ENCODE measurements at regions not wholly inside any gene's neighbourhood (a gene's known extent, or its start where the extent isn't known, plus 50 kb on each side); places are given as distances from the start of the nearest gene placed in this dataset.

- Mint-ChIP-seq H3K4me3 (no peak overlapping the region), H3K27me3 (ENCODE audit: insufficient read depth, low read depth, poor library complexity) (no peaks in the 10 kb centered on the region), H3K4me1 (peaks cover 5% of the 10 kb centered on the region; the same call in 2 of the 3 replicates), H3K36me3 (ENCODE audit: low read depth) (no peaks in the 10 kb centered on the region), H3K27ac (no peak overlapping the region), H3K9me3 (no peaks in the 10 kb centered on the region; the same call in 2 of the 3 replicates)
- H2AFZ ChIP-seq: no peak overlapping the region
- no peak overlapping the region for H3K4me3 ChIP-seq
- no peaks in the 10 kb centered on the region for H3K4me1 ChIP-seq (ENCODE audit: insufficient read depth)
- H3K36me3 ChIP-seq (ENCODE audit: insufficient read depth): no peaks in the 10 kb centered on the region
- DNase-seq (ENCODE audit: low spot score) (no peak), ATAC-seq (no peak)
- H3K27me3 ChIP-seq (ENCODE audit: insufficient read depth): no peaks in the 10 kb centered on the region
- no peak overlapping the region for H3K27ac ChIP-seq (ENCODE audit: low read depth)
- no peaks in the 10 kb centered on the region for H3K9me2 ChIP-seq (ENCODE audit: insufficient read depth)
- H4K20me1 ChIP-seq (replicated peaks; ENCODE audit: insufficient read depth): no peaks in the 10 kb centered on the region
- no peaks in the 10 kb centered on the region for H3K79me2 ChIP-seq (replicated peaks; ENCODE audit: insufficient read depth)
- no peaks in the 10 kb centered on the region for H3F3A ChIP-seq (replicated peaks; ENCODE audit: low read depth)
- no peak overlapping the region for H3K4me2 ChIP-seq
- TF ChIP-seq ZNF331 (CRISPR knock-in tag; IDR thresholded peaks at IDR 0.05; ENCODE audit: low read depth) (no peak), EZH2phosphoT487 (IDR thresholded peaks at IDR 0.05; ENCODE audit: unreplicated experiment) (no peak), CREB1 (CRISPR knock-in tag; IDR thresholded peaks at IDR 0.05; ENCODE audit: low read depth) (no peak), REST (IDR thresholded peaks at IDR 0.05; ENCODE audit: unreplicated experiment) (no peak), NANOG (IDR thresholded peaks at IDR 0.05; ENCODE audit: borderline replicate concordance) (no peak), STAT1 (IDR thresholded peaks at IDR 0.05; ENCODE audit: unreplicated experiment) (no peak), JUNB (IDR thresholded peaks at IDR 0.05; ENCODE audit: unreplicated experiment) (no peak), EZH2 (IDR thresholded peaks at IDR 0.05; ENCODE audit: low read depth, unreplicated experiment) (no peak), ZNF114 (CRISPR knock-in tag; IDR thresholded peaks at IDR 0.05) (no peak), CTCF (conservative IDR thresholded peaks at IDR 0.05; ENCODE audit: low read depth in 2 of 2) (no peak), POLR2AphosphoS5 (IDR thresholded peaks at IDR 0.05; ENCODE audit: low read depth) (no peak)
- TF ChIP-seq, protein P1, sequence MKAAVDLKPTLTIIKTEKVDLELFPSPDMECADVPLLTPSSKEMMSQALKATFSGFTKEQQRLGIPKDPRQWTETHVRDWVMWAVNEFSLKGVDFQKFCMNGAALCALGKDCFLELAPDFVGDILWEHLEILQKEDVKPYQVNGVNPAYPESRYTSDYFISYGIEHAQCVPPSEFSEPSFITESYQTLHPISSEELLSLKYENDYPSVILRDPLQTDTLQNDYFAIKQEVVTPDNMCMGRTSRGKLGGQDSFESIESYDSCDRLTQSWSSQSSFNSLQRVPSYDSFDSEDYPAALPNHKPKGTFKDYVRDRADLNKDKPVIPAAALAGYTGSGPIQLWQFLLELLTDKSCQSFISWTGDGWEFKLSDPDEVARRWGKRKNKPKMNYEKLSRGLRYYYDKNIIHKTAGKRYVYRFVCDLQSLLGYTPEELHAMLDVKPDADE (IDR thresholded peaks at IDR 0.05): no peak
Observed at GRCh38 chr9:3600672-3601071, 74.9 kb upstream of the RFX3 start.
